IMR-90 (cell line): ENCODE measurements at regions not wholly inside any gene's neighbourhood (a gene's known extent, or its start where the extent isn't known, plus 50 kb on each side); places are given as distances from the start of the nearest gene placed in this dataset.

ENCODE experiments used
- ATAC-seq: fragments of 200-7000 bp; cut with Tn5 transposase; 2 replicates; pipeline ENCODE4 v1.9.1; 2020; ENCODE audit warnings: low read depth, mild to moderate bottlenecking, moderate library complexity
- BruUV-seq: library from RNA; stranded (reverse); fragments of 400-500 nt; replicated peaks from 2 replicates; lab custom pipeline; 2021; lab: Mats Ljungman, UMichigan
- CTCF ChIA-PET: fragments of 300-600 bp; formaldehyde crosslinking; extraction: SDS; loops from one replicate; lab custom pipeline; 2021; ENCODE audit warnings: antibody characterized with exemption; lab: Yijun Ruan, JAX
- POLR2A ChIA-PET: fragments of 300-600 bp; sonication (Branson Sonifier 250); formaldehyde crosslinking; loops from one replicate; lab custom pipeline; 2022; ENCODE audit warnings: antibody characterized with exemption; ENCODE audit not compliant: unreplicated experiment; lab: Charles Lee
- DNase-seq: peaks from one replicate; pipeline ENCODE4 v3.0.0; 2013
- H2AFZ ChIP-seq: replicated peaks from 2 replicates; pipeline ENCODE3; 2013; ENCODE audit warnings: low read length, mild to moderate bottlenecking; ENCODE audit not compliant: poor library complexity
- H2AK5ac ChIP-seq: 2 replicates; pipeline ENCODE4 v1.6.1; 2013; ENCODE audit warnings: low read depth, low read length, inconsistent platforms
- H2AK9ac ChIP-seq: replicated peaks from 2 replicates; pipeline ENCODE3; 2013; ENCODE audit warnings: mild to moderate bottlenecking, low read depth, low read length, moderate library complexity; ENCODE audit not compliant: poor library complexity
- H2BK120ac ChIP-seq: 2 replicates; pipeline ENCODE4 v1.6.1; 2013; ENCODE audit warnings: low read depth, low read length, inconsistent platforms
- H2BK15ac ChIP-seq: 3 replicates; pipeline ENCODE4 v1.6.1; 2013; ENCODE audit warnings: low read depth, low read length, inconsistent platforms
- H2BK20ac ChIP-seq: 2 replicates; pipeline ENCODE4 v1.6.1; 2013; ENCODE audit warnings: low read depth, mild to moderate bottlenecking, inconsistent platforms, low read length, moderate library complexity
- H2BK5ac ChIP-seq: 2 replicates; pipeline ENCODE4 v1.6.1; 2013; ENCODE audit warnings: mild to moderate bottlenecking, low read depth, low read length, inconsistent platforms; ENCODE audit not compliant: poor library complexity, severe bottlenecking
- H3K14ac ChIP-seq: replicated peaks from 2 replicates; pipeline ENCODE4 v1.6.1; 2013; ENCODE audit warnings: low read depth, low read length, inconsistent platforms
- H3K18ac ChIP-seq: 2 replicates; pipeline ENCODE4 v1.6.1; 2013; ENCODE audit warnings: low read depth, low read length, control low read depth
- H3K23ac ChIP-seq: 2 replicates; pipeline ENCODE4 v1.6.1; 2013; ENCODE audit warnings: low read depth, low read length, inconsistent platforms
- H3K27ac ChIP-seq: 2 replicates; pipeline ENCODE4 v1.5.1; 2013; ENCODE audit warnings: mild to moderate bottlenecking, control low read depth, low read length; ENCODE audit not compliant: insufficient read depth
- H3K27me3 ChIP-seq: 2 replicates; pipeline ENCODE4 v1.6.1; 2013; ENCODE audit warnings: low read length; ENCODE audit not compliant: control insufficient read depth, insufficient read depth
- H3K36me3 ChIP-seq: 2 replicates; pipeline ENCODE4 v1.6.1; 2013; ENCODE audit warnings: low read length, mixed read lengths; ENCODE audit not compliant: control insufficient read depth, insufficient read depth
- H3K4ac ChIP-seq: 2 replicates; pipeline ENCODE4 v1.6.1; 2013; ENCODE audit warnings: low read depth, low read length, inconsistent platforms
- H3K4me1 ChIP-seq: 2 replicates; pipeline ENCODE4 v1.6.1; 2013; ENCODE audit warnings: low read length, mixed read lengths; ENCODE audit not compliant: control insufficient read depth, insufficient read depth
- H3K4me2 ChIP-seq: 2 replicates; pipeline ENCODE4 v1.6.1; 2013; ENCODE audit warnings: low read depth, mild to moderate bottlenecking, control low read depth, low read length, moderate library complexity
- H3K4me3 ChIP-seq: 2 replicates; pipeline ENCODE4 v1.5.1; 2013; ENCODE audit warnings: low read depth, mild to moderate bottlenecking, control low read depth, low read length, moderate library complexity; ENCODE audit not compliant: insufficient read depth
- H3K56ac ChIP-seq: 2 replicates; pipeline ENCODE4 v1.6.1; 2013; ENCODE audit warnings: low read length, inconsistent platforms; ENCODE audit not compliant: insufficient read depth; ENCODE audit errors: extremely low read depth
- H3K79me1 ChIP-seq, 2 experiments: 2 replicates each; pipeline ENCODE4 v1.6.1; 2013; ENCODE audit warnings: low read length in 2 of 2, inconsistent platforms in 1 of 2, low read depth in 1 of 2
- H3K9ac ChIP-seq: 2 replicates; pipeline ENCODE4 v1.6.1; 2013; ENCODE audit warnings: low read depth, low read length, control low read depth
- H3K9me1 ChIP-seq: 2 replicates; pipeline ENCODE4 v1.6.1; 2013; ENCODE audit warnings: low read length, inconsistent platforms; ENCODE audit not compliant: insufficient read depth
- H3K9me3 ChIP-seq: 2 replicates; pipeline ENCODE4 v1.6.1; 2013; ENCODE audit warnings: low read length; ENCODE audit not compliant: control insufficient read depth, insufficient read depth
- H4K20me1 ChIP-seq: 2 replicates; pipeline ENCODE4 v1.6.1; 2013; ENCODE audit warnings: low read length, inconsistent platforms; ENCODE audit not compliant: insufficient read depth
- H4K5ac ChIP-seq: 2 replicates; pipeline ENCODE4 v1.6.1; 2013; ENCODE audit warnings: mild to moderate bottlenecking, low read depth, low read length, control low read depth
- H4K8ac ChIP-seq, 2 experiments: 2 replicates each; pipeline ENCODE4 v1.6.1; 2013; ENCODE audit warnings: low read depth in 2 of 2, low read length in 2 of 2, control low read depth in 1 of 2, inconsistent platforms in 1 of 2
- H4K91ac ChIP-seq: 2 replicates; pipeline ENCODE4 v1.6.1; 2013; ENCODE audit warnings: low read depth, low read length, inconsistent platforms; ENCODE audit not compliant: insufficient read depth
- BHLHE40 ChIP-seq: fragments of 150-350 bp; IDR thresholded peaks from 2 replicates; pipeline ENCODE4 v1.6.1; 2016; ENCODE audit warnings: mild to moderate bottlenecking, low read depth, low read length
- CEBPB ChIP-seq: IDR thresholded peaks from 2 replicates; pipeline ENCODE4 v1.6.1; 2012; ENCODE audit warnings: low read depth, low read length, improper control_type of control experiment
- CHD1 ChIP-seq: IDR thresholded peaks from 2 replicates; pipeline ENCODE4 v1.6.1; 2012; ENCODE audit warnings: low read depth, low read length, improper control_type of control experiment
- FOS ChIP-seq: fragments of 150-350 bp; IDR thresholded peaks from 2 replicates; pipeline ENCODE4 v1.6.1; 2016; ENCODE audit warnings: low read depth, low read length
- MAFK ChIP-seq: IDR thresholded peaks from 2 replicates; pipeline ENCODE4 v1.6.1; 2012; ENCODE audit warnings: low read depth, low read length, improper control_type of control experiment
- MAZ ChIP-seq: IDR thresholded peaks from 2 replicates; pipeline ENCODE4 v1.6.1; 2012; ENCODE audit warnings: low read depth, mild to moderate bottlenecking, low read length, improper control_type of control experiment, moderate library complexity, borderline replicate concordance
- MXI1 ChIP-seq: IDR thresholded peaks from 2 replicates; pipeline ENCODE4 v1.6.1; 2012; ENCODE audit warnings: low read depth, mild to moderate bottlenecking, low read length, moderate library complexity, borderline replicate concordance
- NFE2L2 ChIP-seq: fragments of 150-350 bp; IDR thresholded peaks from 2 replicates; pipeline ENCODE4 v1.6.1; 2016; ENCODE audit warnings: low read depth, mild to moderate bottlenecking, low read length
- POLR2A ChIP-seq: IDR thresholded peaks from 2 replicates; pipeline ENCODE4 v1.6.1; 2012; ENCODE audit warnings: mild to moderate bottlenecking, low read depth, low read length
- RAD21 ChIP-seq: IDR thresholded peaks from 2 replicates; pipeline ENCODE4 v1.6.1; 2012; ENCODE audit warnings: low read length, improper control_type of control experiment
- RCOR1 ChIP-seq: IDR thresholded peaks from 2 replicates; pipeline ENCODE4 v1.6.1; 2012; ENCODE audit warnings: mild to moderate bottlenecking, low read length, improper control_type of control experiment; ENCODE audit not compliant: insufficient replicate concordance
- RFX5 ChIP-seq: IDR thresholded peaks from 2 replicates; pipeline ENCODE4 v1.8.0; 2012; ENCODE audit warnings: low read depth, mild to moderate bottlenecking, low read length, moderate library complexity
- SMC3 ChIP-seq: fragments of 150-350 bp; IDR thresholded peaks from 2 replicates; pipeline ENCODE4 v1.6.1; 2016; ENCODE audit warnings: low read depth, mild to moderate bottlenecking, antibody characterized with exemption, low read length, moderate library complexity
- WGBS, 2 experiments: methylation state at CpG; one replicate each; pipeline versions ENCODE4 v1.1.5 to v1.1.7; 2013; ENCODE audit warnings: missing lambda C conversion rate in 2 of 2; ENCODE audit not compliant: insufficient read length in 1 of 2; ENCODE audit errors: extremely low coverage in 2 of 2; 5-methylcytosine and 5-hydroxymethylcytosine counted together
- dilution Hi-C: fragments of 300-500 bp; cut with HindIII; formaldehyde crosslinking; loops from one replicate; pipeline ENCODE4 v1.14.3; 2018; ENCODE audit warnings: low sequenced_read_pairs; ENCODE audit not compliant: unreplicated experiment
- in situ Hi-C: fragments of 300-500 bp; cut with MboI; formaldehyde crosslinking; loops from 3 replicates; pipeline ENCODE4 v1.14.3; 2019; ENCODE audit warnings: low sequenced_read_pairs, inconsistent platforms, mixed read lengths
- intact Hi-C: fragments of 100-400 bp; cut with micrococcal nuclease; formaldehyde crosslinking; loops from 2 replicates; pipeline ENCODE4 v1.10.0; 2022
- TF ChIP-seq, protein P1 (sequence below): conservative IDR thresholded peaks from 2 replicates; pipeline ENCODE4 v1.5.1; 2012; ENCODE audit warnings: mild to moderate bottlenecking, low read depth, low read length, improper control_type of control experiment
- TF ChIP-seq, protein P2 (sequence below): fragments of 150-350 bp; IDR thresholded peaks from 2 replicates; pipeline ENCODE4 v1.6.1; 2016; ENCODE audit warnings: low read depth, mild to moderate bottlenecking, low read length, moderate library complexity, borderline replicate concordance
- TF ChIP-seq, protein P3 (sequence below): fragments of 150-350 bp; IDR thresholded peaks from 2 replicates; pipeline ENCODE4 v1.6.1; 2017; ENCODE audit warnings: mild to moderate bottlenecking, antibody characterized with exemption, low read length, low read depth

DNA sequence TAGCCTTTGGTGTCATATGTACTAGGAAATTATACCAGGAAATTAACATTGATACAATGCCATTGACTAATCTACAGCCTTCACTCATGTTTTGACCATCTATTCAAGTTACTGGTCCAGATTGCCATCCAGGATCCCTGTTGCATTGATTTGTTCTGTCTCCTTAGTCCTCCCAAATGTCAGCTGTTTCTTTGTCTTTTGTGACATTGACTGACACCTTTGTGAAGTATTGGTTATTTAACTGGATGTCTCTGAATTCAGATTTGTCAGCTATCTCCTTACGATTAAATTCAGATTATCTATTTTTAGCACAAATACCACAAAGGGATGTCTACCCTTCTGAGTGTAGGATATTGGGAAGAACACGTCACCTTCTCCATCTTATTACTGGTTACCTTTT lies 73.7 kb upstream of the CTNND2 start:
- TF ChIP-seq BHLHE40 (no peak), RFX5 (no peak), RCOR1 (no peak), POLR2A (no peak), SMC3 (no peak), NFE2L2 (no peak), FOS (no peak), CEBPB (no peak), MAZ (no peak), RAD21 (no peak), MXI1 (no peak), MAFK (no peak), CHD1 (no peak)
- TF ChIP-seq, protein P1, sequence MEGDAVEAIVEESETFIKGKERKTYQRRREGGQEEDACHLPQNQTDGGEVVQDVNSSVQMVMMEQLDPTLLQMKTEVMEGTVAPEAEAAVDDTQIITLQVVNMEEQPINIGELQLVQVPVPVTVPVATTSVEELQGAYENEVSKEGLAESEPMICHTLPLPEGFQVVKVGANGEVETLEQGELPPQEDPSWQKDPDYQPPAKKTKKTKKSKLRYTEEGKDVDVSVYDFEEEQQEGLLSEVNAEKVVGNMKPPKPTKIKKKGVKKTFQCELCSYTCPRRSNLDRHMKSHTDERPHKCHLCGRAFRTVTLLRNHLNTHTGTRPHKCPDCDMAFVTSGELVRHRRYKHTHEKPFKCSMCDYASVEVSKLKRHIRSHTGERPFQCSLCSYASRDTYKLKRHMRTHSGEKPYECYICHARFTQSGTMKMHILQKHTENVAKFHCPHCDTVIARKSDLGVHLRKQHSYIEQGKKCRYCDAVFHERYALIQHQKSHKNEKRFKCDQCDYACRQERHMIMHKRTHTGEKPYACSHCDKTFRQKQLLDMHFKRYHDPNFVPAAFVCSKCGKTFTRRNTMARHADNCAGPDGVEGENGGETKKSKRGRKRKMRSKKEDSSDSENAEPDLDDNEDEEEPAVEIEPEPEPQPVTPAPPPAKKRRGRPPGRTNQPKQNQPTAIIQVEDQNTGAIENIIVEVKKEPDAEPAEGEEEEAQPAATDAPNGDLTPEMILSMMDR: no peak
- TF ChIP-seq, protein P2, sequence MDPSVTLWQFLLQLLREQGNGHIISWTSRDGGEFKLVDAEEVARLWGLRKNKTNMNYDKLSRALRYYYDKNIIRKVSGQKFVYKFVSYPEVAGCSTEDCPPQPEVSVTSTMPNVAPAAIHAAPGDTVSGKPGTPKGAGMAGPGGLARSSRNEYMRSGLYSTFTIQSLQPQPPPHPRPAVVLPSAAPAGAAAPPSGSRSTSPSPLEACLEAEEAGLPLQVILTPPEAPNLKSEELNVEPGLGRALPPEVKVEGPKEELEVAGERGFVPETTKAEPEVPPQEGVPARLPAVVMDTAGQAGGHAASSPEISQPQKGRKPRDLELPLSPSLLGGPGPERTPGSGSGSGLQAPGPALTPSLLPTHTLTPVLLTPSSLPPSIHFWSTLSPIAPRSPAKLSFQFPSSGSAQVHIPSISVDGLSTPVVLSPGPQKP: no peak
- TF ChIP-seq, protein P3, sequence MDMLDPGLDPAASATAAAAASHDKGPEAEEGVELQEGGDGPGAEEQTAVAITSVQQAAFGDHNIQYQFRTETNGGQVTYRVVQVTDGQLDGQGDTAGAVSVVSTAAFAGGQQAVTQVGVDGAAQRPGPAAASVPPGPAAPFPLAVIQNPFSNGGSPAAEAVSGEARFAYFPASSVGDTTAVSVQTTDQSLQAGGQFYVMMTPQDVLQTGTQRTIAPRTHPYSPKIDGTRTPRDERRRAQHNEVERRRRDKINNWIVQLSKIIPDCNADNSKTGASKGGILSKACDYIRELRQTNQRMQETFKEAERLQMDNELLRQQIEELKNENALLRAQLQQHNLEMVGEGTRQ: no peak
- no peak overlapping the region for H2BK5ac ChIP-seq
- H3K18ac ChIP-seq: no peak overlapping the region
- no peaks in the 10 kb centered on the region for H4K20me1 ChIP-seq
- no peak overlapping the region for H2BK15ac ChIP-seq
- H4K91ac ChIP-seq: no peak overlapping the region
- H4K8ac ChIP-seq: no peak overlapping the region
- H3K4me1 ChIP-seq: no peaks in the 10 kb centered on the region
- intact Hi-C loops: no loop called here
- no peak overlapping the region for H3K14ac ChIP-seq
- peaks cover 8% of the 10 kb centered on the region for H3K9me3 ChIP-seq
- dilution Hi-C loops: no loop called here
- H3K23ac ChIP-seq: no peak overlapping the region
- no peak overlapping the region for H4K5ac ChIP-seq
- no peak for DNase-seq
- H3K4me3 ChIP-seq: no peak overlapping the region
- H3K27me3 ChIP-seq: no peaks in the 10 kb centered on the region
- H3K27ac ChIP-seq: no peak overlapping the region
- no peaks in the 10 kb centered on the region for H3K36me3 ChIP-seq
- H2AK5ac ChIP-seq: no peak overlapping the region
- WGBS, 2 experiments: no CpG with 5 or more reads among the region's 2 CpGs
- H2AFZ ChIP-seq: no peak overlapping the region
- no peak overlapping the region for H2BK20ac ChIP-seq
- BruUV-seq: no TSS peak
- no peaks in the 10 kb centered on the region for H3K9me1 ChIP-seq
- H2AK9ac ChIP-seq: no peak overlapping the region
- POLR2A ChIA-PET: no interaction called here
- H3K56ac ChIP-seq: no peak overlapping the region
- no peaks in the 10 kb centered on the region for H3K79me1 ChIP-seq
- CTCF ChIA-PET: no interaction called here
- no peak overlapping the region for H3K4ac ChIP-seq
- H3K9ac ChIP-seq: no peak overlapping the region
- no peak overlapping the region for H2BK120ac ChIP-seq
- no peak overlapping the region for H3K4me2 ChIP-seq
- in situ Hi-C loops: no loop called here
- ATAC-seq: no peak
